K562 (cell line): ENCODE measurements at regions not wholly inside any gene's neighbourhood (a gene's known extent, or its start where the extent isn't known, plus 50 kb on each side); places are given as distances from the start of the nearest gene placed in this dataset.

Source experiments
- GATA2 ChIP-seq: sonication (generic); formaldehyde crosslinking; IDR thresholded peaks from 2 replicates; pipeline ENCODE4 v1.4.0; 2020; ENCODE audit warnings: mild to moderate bottlenecking, missing genetic modification reagents
- MAFF ChIP-seq: IDR thresholded peaks from 2 replicates; pipeline ENCODE4 v1.6.1; 2012; ENCODE audit warnings: low read length, improper control_type of control experiment
- RBM25 ChIP-seq: fragments of 200-400 bp; formaldehyde crosslinking; IDR thresholded peaks from 2 replicates; pipeline ENCODE4 v1.6.1; 2018; ENCODE audit warnings: low read length, low read depth, moderate library complexity; ENCODE audit not compliant: severe bottlenecking
- SAFB2 ChIP-seq: fragments of 200-400 bp; formaldehyde crosslinking; IDR thresholded peaks from 2 replicates; pipeline ENCODE4 v1.6.1; 2018; ENCODE audit warnings: borderline replicate concordance, low read length, low read depth, moderate library complexity; ENCODE audit not compliant: severe bottlenecking
- ZBTB17 ChIP-seq: fragments of 450-650 bp; formaldehyde crosslinking; IDR thresholded peaks from 2 replicates; pipeline ENCODE4 v1.4.0; 2020; ENCODE audit warnings: mild to moderate bottlenecking
- ZNF407 ChIP-seq: fragments of 450-650 bp; IDR thresholded peaks from 2 replicates; pipeline ENCODE4 v1.6.1; 2016; ENCODE audit warnings: low read depth
- ZNF696 ChIP-seq: fragments of 250-450 bp; sonication (Bioruptor Pico); conservative IDR thresholded peaks from 2 replicates; pipeline ENCODE4 v1.4.0; 2020; ENCODE audit warnings: mild to moderate bottlenecking, moderate library complexity

GRCh38 chr12:42926232-42926631, 336.7 kb upstream of the PRICKLE1 start (continued):
- TF ChIP-seq ZNF407 = no peak
- no peak for TF ChIP-seq ZNF696
- no peak for TF ChIP-seq SAFB2
- no peak for TF ChIP-seq GATA2
- TF ChIP-seq RBM25 = no peak
- no peak for TF ChIP-seq ZBTB17 (CRISPR knock-in tag)
- TF ChIP-seq MAFF = no peak
